Stimulated activated CD8-positive, alpha-beta memory T cell treated with anti-CD3 and anti-CD28 coated beads, Interleukin-4, amount 100 ng/mL, for 1 hour (primary cell): ENCODE measurements at regions not wholly inside any gene's neighbourhood (a gene's known extent, or its start where the extent isn't known, plus 50 kb on each side); places are given as distances from the start of the nearest gene placed in this dataset.
"Not testable (repeated sequence)": the region's sequence is repeated elsewhere in the genome, so short reads cannot be mapped to it uniquely, and the experiment has no call there.

Experiments
- DNase-seq, 2 donors: peaks; one replicate each; pipeline ENCODE4 v3.0.0-alpha.2; 2020; ENCODE audit warnings: low read depth in 2 of 2, low spot score in 1 of 2

DNA sequence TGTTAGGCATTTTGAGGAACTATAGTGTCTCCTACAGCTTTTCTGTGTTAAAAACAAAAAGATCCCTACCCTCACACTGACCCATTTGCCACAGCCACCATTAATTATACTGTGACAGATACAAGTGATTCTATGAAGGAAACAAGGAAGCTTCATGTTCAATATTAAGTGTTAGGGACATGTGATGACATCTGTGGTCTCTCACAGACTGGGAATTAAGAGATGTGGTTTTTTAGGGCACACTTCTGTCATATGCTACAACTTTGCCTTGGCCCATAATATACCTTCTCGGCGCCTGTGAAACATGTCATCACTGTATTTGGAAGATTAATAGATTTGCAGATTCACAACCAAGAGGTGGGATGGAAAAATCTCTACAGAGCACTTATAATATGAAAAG, 102.9 kb upstream of the TCF21 start:
- DNase-seq, result no peak

DNA sequence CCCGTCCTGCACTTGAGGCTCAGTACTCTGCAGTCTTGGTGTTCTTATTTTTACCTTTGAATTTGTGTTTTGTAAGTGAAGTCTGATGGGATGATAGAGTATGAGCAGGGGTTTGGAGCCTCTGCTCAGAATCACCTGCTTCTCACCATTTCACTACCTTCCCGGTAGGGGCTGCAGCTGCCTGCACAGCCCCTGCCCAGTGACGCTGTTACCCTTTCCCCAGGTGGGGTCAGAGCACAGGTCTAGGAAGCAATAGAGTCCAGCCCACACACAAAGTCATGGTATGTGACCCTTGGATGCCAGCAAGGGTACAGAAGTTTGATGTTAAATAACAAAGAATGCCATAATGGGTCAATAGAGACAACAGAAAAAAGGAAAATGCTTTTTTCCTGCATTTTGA, 101.8 kb upstream of the TCF21 start:
- no peak for DNase-seq

DNA sequence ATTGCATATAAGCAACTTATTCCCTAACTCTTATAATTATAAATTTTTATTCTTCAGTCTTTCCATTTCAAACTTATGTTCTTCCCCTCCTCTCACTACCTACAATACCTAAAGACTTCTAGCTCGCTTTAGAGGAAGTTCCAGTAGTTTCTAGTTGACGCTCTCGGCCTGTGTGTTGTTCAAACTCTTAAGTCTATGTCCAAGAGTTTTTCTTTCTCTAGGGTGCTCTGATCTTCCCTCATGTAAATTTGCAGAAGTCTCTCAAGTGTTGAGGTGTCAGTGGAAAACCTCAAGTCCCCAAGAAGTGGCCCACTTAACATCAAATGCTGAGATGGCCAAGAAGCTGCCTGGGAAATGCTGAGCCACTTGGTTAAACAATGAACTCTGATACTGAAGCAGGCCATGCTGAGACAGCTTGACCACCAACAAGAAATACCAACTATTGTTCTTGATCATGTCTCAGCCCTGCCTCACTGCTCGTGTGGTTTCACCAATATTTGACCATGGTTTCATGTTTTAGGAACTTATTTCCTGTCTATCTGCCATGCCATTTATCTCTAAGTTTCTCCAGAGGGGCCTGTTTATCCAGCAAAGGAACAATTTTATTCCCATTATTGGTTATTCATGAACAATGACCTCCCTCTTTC, 100.9 kb upstream of the TCF21 start:
- no peak for DNase-seq

DNA sequence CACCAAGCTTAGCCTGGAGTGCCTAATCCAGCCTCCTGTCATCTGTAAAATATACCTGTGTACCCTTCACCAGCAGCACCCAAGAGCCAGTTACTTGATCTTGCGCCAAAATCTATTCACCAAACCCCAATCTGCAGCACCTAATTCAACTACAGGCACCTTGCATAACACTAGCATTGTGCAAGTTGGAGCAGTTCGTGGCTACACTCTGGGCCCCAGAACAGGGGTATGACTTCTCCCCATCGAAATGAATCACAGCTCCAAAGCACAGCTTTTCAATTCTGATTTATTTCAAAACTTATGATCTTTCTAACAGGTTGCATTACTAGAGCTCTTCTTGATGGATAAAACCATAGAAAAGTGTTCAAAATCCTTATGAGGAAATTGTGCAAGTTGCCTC, 100.4 kb upstream of the TCF21 start:
- DNase-seq, result no peak

DNA sequence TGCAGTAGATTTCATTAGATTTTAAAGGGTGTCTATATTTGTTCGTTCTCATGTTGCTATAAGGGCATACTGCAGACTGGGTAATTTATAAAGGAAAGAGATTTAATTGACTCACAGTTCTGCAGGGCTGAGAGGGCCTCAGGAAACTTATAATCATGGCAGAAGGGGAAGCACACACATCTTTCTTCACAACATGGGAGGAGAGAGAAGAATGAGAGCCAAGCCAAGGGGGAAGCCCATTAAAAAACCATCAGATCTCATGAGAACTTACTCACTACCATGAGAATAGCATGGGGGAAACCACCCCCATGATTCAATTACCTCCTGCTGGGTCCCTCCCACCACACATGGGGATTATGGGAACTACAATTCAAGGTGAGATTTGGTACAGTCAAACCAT, 99.5 kb upstream of the TCF21 start:
- DNase-seq, result not testable (repeated sequence)

DNA sequence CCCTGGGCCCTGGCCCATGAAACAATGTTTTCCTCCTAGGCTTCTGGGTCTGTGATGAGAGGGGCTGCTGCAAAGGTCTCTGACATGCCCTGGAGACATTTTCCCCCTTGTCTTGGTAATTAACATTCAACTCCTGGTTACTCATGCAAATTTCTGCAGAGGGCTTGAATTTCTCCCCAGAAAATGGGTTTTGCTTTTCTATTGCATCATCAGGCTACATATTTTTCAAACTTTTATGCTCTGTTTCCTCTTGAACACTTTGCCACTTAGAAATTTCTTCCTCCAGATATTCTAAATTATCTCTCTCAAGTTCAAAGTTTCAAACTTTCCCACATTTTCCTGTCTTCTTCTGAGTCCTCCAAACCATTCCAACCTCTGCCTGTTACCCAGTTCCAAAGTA, 98.2 kb upstream of the TCF21 start:
- not testable (repeated sequence) for DNase-seq

DNA sequence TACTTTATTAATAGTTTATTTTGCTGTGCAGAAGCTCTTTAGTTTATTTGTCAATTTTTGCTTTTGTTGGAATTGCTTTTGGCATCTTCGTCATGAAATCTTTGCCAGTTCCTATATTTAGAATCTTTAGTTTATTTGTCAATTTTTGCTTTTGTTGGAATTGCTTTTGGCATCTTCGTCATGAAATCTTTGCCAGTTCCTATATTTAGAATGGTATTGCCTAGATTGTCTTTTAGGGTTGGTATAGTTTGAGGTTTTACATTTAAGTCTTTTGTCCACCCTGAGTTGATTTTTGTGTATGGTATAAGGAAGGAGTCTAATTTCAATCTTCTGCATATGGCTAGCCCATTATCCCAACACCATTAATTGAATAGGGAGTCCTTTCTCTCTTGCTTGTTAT, 93.9 kb upstream of the TCF21 start:
- DNase-seq, result not testable (repeated sequence)

DNA sequence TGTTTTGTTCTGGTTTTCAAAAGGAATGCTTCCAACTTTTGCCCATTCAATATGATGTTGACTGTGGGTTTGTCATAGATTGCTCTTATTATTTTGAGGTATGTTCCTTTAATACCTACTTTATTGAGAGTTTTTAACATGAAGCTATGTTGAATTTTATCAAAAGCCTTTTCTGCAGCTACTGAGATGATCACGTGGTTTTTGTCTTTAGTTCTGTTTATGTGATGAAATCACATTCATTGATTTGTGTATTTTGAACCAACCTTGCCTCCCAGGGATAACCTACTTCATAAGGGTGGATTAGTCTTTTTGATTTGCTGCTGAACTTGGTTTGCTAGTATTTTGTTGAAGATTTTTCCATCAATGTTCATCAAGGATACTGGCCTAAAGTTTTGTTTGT, 92.7 kb upstream of the TCF21 start:
- no peak for DNase-seq

DNA sequence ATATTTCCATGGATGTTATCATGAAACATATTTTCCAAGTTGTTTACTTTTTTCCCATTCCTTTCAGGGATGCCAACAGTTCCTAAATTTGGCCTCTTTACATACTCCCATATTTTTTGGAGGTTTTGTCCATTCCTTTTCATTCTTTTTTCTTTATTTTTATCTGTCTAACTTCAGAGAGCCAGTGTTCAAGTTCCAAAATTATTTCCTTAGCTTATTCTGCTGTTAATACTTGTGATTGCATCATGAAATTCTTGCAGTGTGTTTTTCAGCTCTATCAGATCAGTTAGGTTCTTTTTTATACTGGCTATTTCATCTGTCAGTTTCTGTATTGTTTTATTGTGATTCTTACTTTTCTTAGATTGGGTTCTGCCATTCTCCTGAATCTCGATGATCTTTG, 89.9 kb upstream of the TCF21 start:
- no peak for DNase-seq

DNA sequence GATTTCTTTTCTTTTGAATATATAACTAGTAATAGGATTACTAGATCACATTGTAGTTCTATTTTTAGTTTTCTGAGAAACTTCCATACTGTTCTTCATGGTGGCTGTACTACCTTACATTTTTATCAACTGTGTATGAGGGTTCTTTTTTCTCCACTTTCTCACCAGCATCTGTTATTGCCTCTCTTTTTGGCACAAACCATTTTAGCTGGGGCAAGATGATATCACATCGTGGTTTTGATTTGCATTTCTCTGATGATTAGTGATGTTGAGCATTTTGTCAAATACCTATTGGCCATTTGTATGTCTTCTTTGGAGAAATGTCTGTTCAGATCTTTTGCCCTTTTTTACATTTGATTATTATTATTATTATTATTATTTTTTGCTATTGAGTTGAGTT, 86.1 kb upstream of the TCF21 start:
- no peak for DNase-seq

DNA sequence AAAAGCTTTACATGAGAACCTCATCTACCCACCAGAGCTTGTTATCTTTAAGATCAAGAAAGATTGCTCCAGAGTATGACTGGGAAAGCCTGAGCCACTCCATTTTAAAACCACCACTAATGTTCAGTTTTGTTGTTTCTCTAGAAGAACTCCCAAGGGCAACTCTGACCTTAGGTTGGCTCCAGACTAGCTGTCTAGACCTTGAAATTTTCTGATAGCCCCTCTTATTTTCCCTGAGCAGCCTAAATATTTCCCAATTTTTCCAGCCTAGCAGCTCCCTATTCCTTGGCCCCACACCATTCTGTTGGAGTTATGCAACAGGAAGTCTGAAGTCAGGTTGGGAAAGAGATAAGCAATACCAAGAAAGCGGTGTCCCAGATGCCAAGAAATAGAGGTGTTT, 84.6 kb upstream of the TCF21 start:
- DNase-seq, result no peak

DNA sequence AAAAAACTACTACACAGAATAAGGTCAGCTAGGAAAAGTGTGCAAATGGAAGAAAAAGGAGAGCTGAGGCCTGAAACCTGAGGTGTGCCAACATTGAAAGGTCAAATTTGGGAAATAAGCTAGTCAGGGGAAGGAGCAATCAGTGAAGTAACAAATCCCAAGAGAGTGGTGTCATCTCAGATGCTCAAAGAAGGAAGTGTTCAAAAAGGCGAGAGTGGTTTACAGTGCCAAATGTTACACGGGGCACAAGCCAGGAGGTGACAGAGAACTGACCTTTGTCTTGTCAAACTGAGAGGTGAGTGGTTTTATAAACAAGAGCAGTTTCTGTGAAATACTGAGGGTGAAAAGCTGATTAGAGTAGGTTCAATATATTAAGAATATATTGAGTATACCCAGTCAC, 83.0 kb upstream of the TCF21 start:
- DNase-seq, result no peak

DNA sequence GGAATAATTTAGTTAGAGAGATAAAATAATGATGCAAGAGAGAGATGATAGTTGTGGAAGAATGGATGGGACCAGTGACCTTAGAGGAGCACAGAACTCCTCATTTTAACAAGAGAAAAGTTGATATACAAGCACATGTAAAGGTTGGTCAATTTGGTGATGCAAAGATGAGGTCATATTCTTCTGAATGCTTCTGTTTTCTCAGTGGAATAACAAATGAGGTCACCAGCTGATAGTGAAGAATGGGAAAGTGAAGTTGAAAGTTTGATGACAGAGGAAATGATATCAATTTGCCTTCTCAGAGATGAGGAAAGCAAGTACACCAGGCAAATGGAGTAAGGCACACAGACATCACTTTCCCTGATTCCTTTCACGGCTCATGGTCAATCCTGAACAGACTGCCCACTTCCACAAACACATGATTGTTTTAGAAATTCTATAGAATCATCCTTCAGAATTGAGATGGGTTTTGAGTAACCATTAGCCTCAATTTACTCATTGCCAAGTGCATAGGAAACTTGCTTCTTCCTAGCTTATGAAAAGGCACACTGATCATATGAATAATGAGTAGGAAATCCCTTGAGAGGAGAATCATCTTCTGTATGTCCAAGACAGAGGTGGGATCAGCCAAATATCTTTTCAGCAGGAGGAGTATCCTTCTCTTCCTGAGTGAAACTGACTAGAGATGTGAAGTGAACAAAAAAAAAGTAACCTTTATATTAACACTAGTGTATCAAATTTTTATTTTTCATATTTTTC, 82.4 kb upstream of the TCF21 start:
- DNase-seq, result no peak

DNA sequence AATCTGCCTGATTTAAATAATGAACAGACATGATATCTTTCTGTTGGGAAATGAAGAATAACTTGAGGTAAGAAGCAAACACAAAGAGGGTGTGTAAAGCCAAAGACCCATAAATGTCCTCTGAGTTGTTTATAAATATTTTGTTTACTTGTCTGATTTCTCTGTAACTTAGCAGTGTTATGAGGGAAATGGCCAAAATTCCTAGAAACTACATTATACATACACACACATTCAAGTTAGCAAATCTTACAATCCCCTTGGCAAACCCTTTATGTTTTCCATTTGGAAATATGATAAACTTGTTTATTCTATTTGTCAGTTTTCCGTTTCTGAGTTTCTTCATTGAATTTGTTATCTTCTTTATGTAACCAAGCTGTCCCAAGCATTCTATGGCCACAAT, 81.4 kb upstream of the TCF21 start:
- no peak for DNase-seq

DNA sequence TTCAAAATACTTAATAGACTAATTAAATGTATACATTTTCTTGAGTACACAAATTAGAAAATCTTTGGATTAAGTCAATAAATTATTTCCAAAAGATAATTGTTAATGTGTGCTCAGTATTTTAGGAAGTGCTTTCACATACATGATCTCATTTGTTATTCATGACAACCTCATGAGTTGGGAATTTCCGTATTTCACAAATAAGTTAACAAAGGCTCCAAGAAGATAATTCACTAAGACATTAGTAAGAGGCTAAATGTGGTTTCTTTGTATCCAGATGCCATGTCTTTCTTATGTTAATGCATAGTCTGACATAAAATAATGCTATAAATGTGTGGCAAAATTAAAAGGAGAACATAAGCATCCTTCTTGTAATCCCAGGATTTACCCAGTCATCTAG, 79.5 kb upstream of the TCF21 start:
- DNase-seq, result no peak

DNA sequence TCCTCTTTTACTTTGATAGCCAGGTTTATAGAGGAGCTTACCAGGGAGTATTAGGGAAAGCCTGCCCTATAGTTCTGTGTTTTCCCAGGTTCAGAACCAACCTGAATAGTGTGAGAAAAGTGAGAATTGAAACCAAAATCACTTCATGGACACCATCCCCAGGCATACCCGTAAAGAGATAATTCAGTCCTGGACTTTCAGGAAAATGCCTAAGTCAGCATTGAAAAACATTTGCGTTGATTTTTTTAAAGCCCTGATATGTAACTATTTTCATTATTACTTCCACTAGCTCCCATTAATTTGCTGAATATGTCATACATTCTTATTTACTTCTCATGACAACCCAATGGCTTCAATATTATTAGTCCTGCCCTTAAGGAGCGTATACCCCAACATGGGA, 77.4 kb upstream of the TCF21 start:
- no peak for DNase-seq

DNA sequence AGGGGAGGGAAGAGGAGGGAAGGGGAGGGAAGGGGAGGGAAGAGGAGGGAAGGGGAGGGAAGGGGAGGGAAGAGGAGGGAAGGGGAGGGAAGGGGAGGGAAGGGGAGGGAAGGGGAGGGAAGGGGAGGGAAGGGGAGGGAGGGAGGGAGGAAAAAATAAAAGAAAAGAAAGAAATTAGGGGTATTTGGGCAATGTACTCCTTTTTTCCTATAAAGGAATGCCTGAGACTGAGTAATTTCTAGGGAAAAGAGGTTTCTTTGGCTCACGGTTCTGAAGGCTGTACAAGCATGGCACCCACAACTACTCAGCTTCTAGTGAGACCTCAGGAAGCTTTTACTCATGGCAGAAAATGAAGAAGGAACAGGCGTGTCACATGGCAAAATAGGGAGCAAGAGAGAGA, 76.5 kb upstream of the TCF21 start:
- DNase-seq, result not testable (repeated sequence)

DNA sequence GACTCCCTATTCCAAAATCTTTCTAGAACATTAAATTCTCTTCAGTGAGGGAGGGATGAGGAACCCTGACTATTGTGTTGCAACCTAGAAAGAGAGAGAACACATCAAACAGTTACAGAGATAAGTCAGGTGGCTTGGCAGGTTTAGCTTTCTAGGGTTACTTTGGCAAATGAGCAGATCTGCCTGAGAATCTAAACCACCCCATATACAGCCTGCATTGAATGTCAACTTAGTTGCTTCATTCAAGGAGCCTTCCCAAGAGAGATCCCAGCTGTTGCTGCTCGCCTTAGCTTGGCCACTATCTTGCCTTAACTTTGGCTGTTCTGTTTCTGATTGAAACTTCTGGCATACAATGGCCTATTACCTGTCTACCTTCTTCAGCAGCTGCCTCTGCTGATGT, 74.7 kb upstream of the TCF21 start:
- DNase-seq, result no peak

DNA sequence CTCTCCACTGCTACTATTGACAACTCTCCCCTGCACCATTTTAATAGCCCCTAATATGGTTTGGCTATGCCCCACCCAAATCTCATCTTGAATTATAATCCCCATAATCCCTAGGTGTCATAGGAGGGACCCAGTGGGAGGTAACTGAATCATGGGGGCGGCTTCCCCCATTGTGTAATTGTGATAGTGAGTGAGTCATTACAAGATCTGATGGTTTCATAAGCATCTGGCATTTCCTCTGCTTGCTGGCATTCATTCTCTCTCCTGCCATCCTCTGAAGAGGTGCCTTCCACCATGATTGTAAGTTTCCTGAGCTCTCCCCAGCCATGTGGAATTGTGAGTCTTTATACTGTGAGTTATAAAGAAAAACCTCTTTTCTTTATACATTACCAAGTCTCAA, 74.1 kb upstream of the TCF21 start:
- no peak for DNase-seq

DNA sequence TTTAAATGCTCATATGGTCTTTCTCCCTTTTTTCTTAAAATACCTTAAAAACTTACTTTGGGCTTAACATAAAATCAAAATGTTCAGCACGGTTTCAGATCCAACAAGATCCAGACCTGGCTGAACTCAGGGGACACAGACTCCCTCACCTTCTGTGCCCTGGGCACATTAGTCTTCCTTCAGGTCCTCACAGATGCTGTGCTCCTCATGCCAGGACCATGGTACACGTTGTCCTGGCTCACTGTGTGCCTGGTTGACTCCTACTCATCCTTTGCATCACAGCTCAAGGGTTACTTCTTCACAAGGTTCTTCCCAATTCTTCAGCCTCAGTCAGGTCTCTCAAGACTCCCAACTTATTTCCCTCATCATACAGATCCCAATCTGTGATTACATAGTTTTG, 73.6 kb upstream of the TCF21 start:
- DNase-seq, result no peak

DNA sequence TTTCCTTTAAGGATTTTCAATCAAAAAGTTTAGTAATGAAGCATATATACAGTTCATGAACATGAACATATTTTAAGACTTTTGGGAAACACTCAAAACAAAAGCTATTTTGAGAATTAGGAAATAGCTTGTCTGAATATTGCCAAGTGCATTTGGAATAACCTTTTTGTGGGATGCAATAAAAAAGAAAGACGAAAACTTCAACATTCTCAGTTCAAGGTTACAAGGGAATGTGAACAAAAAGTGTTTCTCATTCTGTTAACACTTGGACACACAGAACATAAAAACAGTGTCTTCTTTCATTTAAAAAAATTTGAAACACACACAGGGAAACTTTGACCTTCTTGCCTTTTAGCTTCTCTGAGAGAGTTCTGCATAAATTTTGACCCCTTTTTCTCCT, 72.7 kb upstream of the TCF21 start:
- DNase-seq, result no peak

DNA sequence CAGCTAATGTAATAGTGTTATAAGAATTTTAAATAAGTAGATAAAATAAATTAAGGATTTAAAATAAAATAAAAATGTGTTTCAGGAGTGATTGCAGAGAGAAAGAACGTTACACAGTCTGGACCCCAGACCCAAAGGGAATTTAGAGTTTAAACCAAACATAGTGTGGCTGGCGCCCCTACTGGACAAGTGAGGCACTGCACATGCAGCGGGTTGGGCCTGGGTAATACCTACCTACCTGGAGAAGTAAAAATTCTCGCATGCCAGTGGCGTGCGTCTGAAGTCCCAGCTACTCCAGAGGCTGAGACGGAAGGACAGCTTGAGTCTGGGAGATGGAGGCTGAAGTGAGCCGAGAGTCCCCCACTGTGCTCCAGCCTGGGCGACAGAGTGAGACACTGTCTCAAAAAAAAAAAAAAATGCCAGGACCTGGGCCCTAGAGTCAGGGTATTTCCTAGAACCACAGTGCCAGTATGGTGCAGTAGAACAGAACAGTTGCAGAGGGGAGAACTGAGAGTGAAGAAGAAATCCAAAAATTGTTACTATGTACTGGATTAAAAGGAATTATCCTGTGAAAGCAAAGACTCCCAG, 71.4 kb upstream of the TCF21 start:
- no peak for DNase-seq

DNA sequence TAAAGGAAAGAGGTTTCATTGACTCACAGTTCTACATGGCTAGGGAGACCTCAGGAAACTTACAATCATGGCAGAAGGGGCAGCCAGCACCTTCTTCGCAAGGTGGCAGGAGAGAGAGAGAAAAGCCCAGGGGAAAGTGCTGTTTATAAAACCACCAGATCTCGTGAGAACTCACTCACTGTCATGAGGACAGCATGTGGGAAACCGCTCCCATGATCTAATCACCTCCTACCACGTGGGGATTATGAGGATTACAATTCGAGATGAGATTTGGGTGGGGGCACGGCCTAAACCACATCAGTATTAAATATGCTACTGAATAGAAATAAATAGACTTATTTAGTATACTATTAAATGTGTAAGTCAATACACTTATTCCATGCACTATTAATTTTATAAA, 70.6 kb upstream of the TCF21 start:
- DNase-seq, result no peak
